Tibial nerve (tissue), 4 donors: ENCODE measurements at regions not wholly inside any gene's neighbourhood (a gene's known extent, or its start where the extent isn't known, plus 50 kb on each side); places are given as distances from the start of the nearest gene placed in this dataset.

Experiments used
- EP300 ChIP-seq, 2 donors: sonication (generic); formaldehyde crosslinking; IDR thresholded peaks; one replicate each; pipeline ENCODE4 v1.6.1; 2017; ENCODE audit warnings: antibody characterized with exemption in 2 of 2, mild to moderate bottlenecking in 1 of 2
- TF ChIP-seq, protein P1 (sequence below), 5 experiments: fragments of 200-600 bp in 3 of 5; fragments of 450-650 bp in 2 of 5; sonication (generic) in 3 of 5; IDR thresholded peaks; one replicate each; pipeline ENCODE4 v1.5.1; 2016 to 2019; ENCODE audit warnings: antibody characterized with exemption in 5 of 5, mild to moderate bottlenecking in 3 of 5, moderate library complexity in 2 of 5

DNA sequence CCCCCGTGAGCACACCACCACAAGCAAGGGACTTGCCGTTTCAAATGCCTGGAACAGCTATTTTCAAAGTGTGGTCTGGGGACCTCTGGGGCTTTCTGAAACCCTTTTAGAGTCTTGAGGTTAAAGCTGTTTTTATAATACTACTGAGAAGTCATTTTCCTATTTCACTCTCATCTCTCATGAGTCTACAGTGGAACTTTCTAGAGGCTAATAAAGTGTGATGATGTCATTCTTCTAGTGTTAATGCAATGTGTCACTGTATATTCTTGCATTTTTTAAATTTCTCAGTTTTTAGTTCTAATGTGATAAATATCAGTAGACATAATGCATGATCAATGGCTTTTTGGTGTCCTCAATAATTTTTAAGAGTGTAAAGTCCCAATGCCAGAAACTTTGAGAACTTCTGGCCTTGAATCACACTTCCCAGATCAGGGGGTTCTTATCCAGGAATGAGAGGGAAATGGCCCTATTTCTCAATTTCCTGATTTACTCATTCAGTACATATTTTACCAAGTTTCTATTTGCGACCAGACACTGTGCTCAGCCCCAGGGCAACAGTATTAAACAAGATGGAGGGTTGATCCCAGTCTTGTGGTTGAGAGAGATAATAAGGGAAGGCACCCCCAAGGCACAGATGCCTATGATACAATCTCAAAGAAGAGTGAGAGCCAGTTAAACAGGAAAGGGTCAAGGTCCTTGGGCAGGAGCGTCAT is 444.0 kb downstream of the HS3ST3B1 start:
- TF ChIP-seq, protein P1, sequence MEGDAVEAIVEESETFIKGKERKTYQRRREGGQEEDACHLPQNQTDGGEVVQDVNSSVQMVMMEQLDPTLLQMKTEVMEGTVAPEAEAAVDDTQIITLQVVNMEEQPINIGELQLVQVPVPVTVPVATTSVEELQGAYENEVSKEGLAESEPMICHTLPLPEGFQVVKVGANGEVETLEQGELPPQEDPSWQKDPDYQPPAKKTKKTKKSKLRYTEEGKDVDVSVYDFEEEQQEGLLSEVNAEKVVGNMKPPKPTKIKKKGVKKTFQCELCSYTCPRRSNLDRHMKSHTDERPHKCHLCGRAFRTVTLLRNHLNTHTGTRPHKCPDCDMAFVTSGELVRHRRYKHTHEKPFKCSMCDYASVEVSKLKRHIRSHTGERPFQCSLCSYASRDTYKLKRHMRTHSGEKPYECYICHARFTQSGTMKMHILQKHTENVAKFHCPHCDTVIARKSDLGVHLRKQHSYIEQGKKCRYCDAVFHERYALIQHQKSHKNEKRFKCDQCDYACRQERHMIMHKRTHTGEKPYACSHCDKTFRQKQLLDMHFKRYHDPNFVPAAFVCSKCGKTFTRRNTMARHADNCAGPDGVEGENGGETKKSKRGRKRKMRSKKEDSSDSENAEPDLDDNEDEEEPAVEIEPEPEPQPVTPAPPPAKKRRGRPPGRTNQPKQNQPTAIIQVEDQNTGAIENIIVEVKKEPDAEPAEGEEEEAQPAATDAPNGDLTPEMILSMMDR (IDR thresholded peaks at IDR 0.05): no peak
- TF ChIP-seq EP300 (IDR thresholded peaks at IDR 0.05): no peak
